NCI-H2196 (cell line): ENCODE measurements at regions not wholly inside any gene's neighbourhood (a gene's known extent, or its start where the extent isn't known, plus 50 kb on each side); places are given as distances from the start of the nearest gene placed in this dataset.
A peak's percentile ranks its signal among the peaks of the same experiment; 100 is the strongest.

Experiments used
- DNase-seq: peaks from one replicate; lab custom pipeline; 2025; ENCODE audit not compliant: unreplicated experiment; lab: John Stamatoyannopoulos, UW

DNA sequence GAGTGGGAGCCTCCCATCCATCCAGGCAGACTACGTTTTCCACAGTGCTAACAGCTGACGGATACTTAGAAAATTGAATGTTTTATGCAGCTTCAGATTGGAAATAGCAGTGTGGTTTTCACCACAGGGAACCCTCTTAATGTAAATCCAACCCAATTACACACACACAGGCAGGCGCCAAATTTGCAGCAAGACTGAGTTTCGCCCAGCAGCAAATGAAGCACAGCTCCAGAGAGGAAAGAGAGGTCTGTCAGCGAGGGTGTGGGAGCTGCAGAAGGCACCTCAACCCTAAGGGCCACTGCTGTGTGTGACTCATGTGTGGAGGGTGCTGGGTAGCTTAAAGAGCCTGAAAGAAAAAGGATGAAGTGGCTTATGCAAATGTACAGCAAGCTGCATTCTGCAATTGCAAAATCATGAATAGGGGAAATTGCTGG lies 365.7 kb downstream of the MAFB start:
- no peak for DNase-seq

DNA sequence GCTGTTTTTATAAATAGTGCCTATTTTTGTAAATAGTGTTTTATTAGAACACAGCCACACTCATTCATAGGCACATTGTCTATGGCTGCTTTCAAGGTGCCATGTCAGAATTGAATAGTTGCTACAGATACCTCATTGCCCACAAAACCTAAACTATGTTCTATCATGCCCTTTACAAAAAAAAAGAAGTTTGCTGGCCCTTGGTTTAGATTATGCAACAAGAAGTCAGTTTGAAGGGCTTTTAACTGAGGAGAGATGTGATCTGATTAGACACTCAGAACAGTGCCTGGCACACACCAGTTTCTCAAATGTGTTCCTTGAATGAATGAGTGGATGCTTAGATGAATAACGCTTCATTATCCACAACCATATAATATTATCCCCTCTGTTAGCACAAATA lies 366.1 kb downstream of the MAFB start:
- DNase-seq = no peak

DNA sequence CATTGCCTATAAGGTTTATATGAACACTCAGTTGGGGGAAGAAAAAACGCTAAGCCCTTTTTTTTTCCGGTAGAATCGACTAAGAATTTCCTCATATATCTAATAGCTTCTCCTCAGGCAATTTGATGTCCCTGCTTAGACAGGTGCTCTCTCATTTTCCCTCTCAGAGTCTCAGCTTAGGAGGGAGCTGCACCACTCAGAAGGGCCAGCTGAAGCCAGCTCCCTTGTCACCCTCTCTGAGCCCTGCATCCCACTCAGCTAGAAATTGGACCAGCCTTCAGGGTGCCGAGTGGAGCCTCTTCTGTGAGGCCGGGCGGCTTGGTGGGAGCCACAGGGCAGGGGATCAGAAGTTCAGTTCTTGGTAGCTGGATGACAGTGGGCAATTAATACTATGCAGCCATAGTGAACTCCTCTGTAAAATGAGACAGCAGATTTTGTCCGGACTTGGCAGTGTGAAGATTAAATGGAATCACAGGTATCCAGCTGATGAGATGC lies 368.5 kb downstream of the MAFB start:
- no peak for DNase-seq

DNA sequence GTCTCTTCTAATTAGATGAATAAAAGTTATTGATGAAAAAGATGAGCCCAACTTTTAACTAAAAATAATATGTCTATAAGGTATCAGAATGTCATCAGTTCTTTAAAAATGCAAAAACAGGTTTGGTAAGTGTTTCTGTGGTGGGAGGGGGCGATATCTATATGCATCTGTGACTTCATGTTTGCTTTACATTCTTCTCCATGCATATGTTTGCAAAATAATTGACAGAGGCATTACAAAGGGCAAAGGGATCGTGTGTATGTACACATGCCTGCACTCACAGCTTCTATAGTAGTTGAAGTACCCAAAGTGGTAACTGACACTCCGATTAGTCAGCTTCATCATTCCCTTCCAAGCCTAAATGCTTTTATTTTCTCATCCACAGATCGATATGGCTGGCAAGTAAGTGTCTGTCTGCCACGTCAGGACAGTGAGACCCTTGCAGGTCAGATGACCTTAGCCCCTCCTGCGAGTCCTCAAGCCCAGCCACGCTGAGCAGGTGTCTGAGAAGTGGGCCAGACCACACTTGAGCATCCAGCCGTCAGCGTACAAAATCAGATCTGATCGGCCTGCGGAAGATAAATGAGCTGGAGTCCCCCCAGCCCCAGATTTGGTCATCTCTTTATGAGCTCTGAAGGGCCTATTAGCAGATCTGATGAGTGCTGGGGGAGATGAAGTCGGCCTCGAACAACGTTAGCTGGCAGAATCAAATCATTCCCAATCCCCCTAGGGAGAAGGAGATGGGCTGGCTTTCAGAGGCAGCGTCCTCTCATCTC lies 369.1 kb downstream of the MAFB start:
- no peak for DNase-seq

DNA sequence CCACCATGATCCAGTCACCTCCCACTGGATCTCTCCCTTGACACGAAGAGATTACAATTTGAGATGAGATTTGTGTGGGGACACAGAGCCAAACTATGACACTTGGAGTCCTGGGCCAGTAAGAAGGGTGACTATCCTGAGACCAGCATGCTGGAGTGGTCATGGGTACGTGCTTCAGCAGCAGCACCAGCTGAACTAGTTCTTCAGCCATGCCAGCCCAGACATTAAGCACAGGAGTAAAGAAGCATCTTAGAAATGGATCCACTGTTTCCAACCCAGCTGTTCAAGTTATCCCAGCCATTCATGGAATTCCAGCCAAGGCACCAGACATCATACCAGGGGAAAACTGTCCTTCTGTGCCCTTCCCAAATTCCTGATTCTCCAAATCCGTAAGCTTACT lies 370.0 kb downstream of the MAFB start:
- no peak for DNase-seq

DNA sequence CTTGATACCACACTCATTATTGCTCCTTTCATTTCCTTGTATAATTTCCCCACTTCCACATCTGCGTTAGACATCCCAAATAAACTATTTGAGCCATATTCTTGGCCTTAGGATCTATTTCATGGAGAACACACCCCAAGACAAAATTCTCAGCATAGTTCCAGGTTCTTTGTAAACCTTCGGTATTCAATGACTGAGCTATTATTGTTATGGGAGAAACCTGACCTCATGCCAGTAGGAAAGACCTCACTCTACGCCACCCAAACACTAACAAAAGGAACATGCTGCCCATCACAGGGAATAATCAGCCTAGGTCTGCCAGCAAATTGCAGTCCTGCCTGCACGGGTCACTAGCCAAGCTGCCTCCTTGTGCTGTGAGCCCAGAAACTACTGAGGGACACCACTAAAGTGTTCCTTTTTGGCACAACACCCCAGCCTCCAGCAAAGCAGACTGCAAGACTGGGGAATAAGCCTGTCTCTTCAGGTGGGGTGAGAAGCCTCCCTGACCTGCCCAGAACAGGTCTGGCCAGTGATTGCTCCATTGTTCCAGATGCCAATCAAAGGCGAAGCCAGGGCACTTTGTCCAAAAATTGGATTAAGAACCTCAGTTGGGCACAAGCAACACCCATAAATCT lies 371.8 kb downstream of the MAFB start:
- no peak for DNase-seq

DNA sequence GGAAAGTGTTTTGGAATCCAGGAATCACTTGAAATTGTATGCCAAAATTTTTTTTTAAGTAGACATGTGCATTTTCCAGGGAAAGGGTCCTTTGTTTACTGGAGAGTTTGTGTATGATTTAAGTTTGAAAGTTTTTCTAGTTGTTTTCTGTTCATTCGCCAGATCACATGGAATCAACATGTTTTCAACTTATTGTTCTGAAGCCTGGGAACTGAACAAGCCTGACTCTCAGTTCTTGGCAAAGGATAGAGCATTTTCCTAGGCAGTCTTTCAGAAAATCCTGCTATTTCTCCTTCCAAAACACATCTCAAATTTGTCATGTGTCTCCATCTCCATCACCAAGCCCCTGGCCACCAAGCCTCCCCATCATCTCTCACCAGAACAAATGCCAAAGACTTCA lies 374.8 kb downstream of the MAFB start:
- no peak for DNase-seq

DNA sequence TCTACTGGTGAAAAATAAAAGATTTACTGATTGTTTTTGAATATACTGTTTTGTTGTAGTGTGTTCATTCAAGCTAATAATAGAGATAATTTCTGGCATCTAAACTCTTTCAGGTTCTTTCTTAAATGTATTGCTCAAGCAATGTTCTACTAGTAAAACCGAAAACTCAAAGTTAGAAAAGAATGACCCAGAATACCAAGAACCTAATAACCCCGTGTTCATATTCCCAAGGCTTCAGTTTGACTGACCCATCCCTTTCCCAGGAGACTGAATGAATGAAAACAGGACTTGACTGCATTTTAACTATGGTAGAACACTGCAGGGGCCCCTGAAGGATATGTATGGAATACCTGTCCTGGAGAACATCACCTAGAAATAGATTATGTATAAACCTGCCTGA lies 375.3 kb downstream of the MAFB start:
- no peak for DNase-seq

DNA sequence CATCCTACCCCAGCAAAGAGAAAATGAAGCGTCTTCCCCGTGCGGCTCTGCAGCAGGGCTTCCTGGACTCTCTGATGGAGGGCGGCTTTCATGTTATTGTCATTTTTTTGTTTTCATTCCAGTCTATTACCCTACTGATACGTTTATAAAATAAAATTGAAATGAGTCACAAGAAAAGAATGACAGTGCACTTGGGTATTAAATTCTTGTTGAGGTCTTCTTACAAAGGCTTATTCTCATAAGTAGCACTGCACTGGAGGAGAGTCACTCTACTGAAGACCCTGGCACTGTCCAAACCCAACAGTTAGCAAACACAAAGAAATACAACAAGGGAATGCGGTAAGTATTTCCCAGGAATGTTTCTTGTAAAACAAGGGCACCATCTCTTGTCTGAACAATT lies 379.3 kb downstream of the MAFB start:
- no peak for DNase-seq

DNA sequence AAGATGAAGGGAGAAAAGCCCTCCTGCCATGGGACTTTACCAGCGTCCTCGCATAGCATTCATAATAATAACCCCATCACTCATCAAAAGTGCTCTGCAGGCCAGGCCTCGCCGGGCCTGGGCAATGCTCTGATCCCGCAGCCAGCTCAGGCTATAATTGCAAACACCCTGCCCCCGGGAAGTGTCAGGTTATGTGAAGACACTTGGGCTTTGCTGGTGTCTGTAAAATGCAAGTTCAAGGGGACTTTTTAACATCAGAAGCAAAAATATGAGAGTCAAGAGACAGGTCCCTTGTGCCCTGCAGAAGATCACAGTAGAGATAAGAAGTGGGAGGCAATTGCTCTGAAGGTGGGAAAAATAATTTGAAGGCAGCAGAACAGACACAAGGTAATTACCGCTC lies 381.0 kb downstream of the MAFB start:
- no peak for DNase-seq

DNA sequence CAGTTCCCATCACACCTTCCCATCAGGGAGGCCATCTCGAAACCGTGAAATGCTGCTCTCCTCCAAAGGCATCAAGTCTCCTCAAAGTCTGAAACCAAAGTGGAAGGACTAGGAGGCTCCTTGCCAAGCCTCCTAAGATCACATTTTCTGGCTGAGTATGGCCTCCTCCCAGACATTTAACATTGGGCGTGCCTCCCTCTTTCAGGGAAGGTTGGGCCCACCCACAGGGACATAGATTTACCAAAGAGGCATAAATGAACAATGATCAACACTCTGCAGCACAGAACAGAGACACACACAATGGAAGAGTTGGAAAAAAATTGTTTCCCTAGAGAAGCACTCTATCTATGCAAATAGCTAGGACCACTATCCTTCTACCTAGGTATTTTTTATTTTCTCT lies 381.8 kb downstream of the MAFB start:
- DNase-seq = no peak

DNA sequence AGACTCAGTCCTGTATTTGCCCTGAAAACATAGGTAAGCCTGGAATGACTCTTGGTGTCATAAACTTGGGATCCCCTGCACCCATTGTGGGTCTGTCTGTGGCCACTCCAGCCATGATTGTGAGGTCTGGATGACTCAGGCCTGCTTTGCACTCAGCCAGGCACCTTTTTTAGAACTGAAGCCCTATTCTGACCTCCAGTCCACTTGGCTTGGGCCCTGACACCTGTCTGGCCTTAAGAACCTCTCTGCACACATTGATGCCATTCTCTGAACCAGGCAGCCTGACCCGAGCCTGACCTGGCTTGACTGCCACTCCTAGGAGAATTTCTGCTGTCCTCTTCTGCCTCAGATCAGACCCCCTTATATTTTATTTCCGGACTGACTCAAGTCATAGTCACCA lies 383.7 kb downstream of the MAFB start:
- no peak for DNase-seq

DNA sequence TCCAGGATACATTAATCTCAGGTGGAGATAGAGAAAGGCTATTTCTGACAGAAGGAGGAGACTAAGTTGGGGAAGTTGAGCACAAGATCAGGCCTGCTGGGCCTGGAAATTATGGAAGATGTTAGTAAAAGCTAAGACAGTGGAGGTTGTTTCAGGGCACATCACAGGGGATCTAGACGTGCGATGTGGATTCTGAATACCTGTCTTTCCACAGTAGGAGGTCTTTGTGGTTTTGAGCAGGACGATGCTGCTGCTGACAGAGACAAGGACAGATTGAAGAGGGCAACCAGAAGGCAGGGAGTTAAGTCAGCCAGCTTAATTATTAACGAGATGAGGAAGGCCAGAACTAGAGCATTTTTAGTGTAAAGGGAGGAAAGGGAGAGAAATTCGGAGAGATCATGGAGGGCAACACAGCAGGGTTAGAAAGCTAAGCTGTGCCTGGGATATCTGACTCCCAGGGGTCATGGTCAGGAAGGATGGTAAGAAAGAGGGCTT lies 384.9 kb downstream of the MAFB start:
- DNase-seq = no peak

DNA sequence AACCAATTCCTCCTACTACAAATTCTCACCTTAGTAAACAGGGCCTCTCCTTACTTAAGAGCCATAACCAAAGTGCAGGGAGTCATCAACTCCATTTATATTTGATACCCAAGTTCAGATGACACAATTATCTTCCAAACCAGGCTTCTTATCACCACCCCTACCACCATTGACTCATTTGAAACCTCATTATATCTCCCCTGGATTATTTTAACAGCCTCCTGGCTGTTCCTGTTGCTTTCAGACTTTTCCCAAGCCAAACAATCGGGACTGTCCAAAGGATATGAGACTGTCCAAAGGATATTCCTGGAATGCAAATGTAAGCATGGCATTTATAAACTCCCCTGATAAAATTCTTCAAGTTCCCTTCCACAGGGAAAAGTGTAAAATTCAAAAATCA lies 394.3 kb downstream of the MAFB start:
- no peak for DNase-seq

DNA sequence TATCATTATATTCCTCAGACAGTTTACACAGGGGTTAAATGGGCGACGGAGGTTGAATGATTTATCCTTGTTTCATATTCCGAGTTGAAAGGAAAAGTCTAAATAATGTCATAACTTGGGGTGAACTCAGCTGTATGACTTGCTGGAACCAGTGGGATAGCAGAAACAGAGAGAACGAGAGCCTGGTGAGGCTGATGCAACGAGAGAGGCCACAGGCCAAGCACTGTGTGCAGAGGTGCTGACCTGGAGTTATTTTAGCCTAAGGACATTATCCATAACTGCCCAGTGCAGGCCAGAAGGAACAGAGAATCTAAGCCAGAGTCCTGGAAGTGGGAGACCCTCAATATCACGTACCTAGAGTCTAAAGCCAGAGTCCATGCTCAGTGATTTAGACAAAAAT lies 394.9 kb downstream of the MAFB start:
- no peak for DNase-seq

DNA sequence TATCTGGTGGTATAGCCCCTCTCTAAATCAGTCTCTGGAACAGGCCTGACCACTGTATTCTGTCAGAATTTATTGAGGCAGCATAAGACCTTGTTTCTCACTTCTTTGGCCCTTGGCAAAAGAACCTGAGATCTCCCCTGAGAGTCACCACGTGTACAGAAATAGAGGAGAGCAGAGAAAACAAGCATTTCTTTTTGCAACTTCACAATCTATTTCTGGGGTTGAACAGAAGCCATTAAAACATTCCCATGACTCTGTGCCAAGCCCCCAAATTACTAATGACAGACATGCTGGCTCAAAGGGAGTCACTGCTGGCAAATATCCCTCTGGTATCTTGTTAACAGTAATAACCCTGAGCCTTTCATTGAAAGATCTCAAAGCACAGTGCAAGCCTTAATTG lies 395.3 kb downstream of the MAFB start:
- no peak for DNase-seq

DNA sequence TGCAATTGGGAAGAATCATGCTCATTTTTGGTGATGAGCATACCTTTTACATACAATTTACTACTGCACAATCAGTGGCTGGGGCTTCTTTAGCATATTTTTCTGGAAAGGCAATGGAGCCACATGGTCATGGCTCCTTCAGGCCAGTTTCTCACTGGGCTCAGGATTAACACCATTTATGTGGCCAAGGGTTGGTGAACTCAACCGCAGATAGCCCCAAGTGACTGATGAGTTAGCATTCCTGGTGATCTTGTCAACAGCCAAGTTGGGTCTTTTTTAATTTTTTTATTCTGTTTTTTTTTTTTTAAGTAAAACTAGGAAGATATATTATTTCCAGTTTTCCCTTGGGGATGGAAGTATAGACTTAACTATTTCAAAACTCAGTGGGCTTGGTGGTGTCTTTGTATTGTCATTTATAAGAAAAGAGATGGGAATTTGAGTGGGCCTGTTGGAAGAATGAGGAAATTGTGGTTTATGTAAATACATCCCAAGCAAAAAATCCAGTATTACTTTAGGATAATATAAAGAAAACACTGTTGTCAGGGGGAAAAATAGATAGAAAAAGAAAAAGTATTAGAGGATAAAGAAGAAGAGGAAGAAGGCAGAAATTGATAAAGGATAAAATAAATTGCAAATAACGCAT lies 397.4 kb downstream of the MAFB start:
- no peak for DNase-seq

DNA sequence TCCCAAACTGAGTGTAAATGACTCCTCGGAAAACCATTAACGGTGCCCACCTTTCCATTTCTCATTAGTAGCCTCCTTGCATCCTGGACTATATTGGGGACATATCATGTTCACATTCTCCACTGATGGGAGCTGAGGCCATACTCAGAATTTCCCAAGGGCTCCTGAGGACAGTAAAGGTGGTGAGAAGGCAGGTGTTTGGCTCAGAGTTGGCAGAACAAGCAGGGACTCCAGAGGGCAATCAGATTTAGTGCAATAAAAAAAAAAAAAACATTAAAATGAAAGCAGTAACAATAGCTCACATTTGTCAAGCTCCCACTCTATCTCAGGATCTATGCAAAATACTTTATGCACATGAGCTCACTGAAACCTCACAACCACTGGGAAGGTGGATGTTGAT lies 401.4 kb downstream of the MAFB start:
- no peak for DNase-seq

DNA sequence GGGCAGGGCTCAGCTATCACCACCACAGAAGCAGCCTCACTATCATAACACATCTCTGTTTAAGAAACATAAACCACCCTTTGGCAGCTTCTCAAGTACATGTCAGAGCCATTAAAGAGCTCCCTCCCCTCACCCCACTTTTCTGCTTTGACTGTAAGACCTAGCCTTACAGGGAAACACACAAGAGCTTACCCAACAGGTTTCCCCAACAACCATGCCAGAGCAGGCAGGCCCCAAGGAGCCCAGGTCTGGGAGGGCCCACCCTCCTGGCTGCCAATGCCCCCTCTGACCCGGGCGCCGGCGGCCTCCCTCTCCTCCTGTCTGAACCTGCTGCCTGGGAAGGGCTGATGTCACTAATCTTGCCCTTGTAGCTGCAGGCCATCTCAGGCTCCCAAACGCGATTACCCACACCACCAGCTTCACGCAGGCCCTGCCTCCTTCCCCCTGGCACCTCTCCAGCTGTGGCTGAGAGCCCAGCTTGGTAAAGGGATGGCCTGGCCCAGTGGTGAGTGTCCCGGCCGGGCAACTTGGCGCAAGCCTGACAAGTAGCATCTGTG lies 402.0 kb downstream of the MAFB start:
- peak; percentile 65 for DNase-seq

DNA sequence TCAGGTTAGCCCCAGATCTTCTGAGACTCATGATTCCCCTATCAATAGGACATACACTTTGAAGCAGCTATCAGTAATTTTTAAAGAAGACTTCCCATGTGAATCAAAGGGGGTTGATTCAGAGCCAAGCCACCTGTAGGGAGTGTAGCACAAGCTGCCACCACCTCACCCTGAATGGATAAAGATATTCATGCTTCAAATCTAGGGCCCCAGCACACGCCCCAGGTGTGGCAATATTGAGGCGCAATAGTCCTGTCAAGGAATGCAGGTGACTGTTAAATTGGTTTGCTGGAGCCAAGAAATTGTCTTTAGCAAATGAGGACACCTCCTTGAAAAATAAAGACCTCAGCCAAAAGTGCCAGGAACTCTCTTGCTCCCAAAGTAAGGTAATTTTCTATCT lies 404.4 kb downstream of the MAFB start:
- no peak for DNase-seq

DNA sequence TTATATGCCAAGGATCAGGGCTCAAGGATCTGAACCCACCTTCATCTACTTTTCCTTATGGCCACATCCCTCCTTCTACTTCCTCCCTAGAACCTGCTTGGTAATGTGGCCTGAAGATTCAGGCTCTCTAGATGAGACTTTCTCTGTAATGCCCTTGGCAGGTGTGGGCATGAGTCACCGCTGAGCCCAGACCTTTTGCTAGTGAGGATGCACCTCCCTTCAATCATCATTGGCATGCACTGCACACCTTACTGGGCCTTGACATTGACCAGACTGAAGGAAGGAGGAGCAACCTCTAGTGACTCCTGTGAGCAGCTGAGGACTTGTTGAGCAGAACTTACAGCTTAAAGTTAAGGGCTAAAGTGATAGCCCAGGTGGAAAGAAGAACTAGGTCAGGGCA lies 405.3 kb downstream of the MAFB start:
- no peak for DNase-seq

DNA sequence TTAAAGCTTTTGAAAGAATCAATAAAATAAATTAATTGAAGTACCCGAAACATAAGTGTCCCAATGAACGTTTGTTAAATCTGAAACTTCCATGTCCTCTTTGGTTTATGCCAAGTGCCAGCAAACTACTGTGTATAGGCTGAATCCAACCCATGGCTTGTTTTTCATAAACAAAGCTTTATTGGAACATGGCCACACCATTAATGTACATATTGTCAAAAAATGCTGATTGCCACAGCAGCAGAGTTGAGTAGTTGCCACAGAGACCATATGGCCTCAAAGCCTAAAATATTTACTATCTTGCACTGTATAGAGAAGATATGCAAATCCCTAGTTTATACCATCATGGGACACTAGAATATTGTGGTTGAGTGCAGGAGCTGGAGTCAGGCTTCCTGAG lies 406.1 kb downstream of the MAFB start:
- no peak for DNase-seq
